SK-N-SH treated with all-trans-retinoic acid at 6 μM for 48 hours (cell line): ENCODE measurements at regions not wholly inside any gene's neighbourhood (a gene's known extent, or its start where the extent isn't known, plus 50 kb on each side); places are given as distances from the start of the nearest gene placed in this dataset.

Experiments used
- ATAC-seq: fragments of 200-7000 bp; cut with Tn5 transposase; 3 replicates; pipeline ENCODE4 v1.9.1; 2020; ENCODE audit warnings: mild to moderate bottlenecking, moderate library complexity
- ARNTL ChIP-seq: fragments of 450-650 bp; formaldehyde crosslinking; IDR thresholded peaks from 2 replicates; pipeline ENCODE4 v1.5.0; 2020; ENCODE audit warnings: low read depth, mild to moderate bottlenecking, moderate library complexity, borderline replicate concordance
- BACH2 ChIP-seq: fragments of 250-450 bp; sonication (Bioruptor Pico); IDR thresholded peaks from 2 replicates; pipeline ENCODE4 v1.9.0; 2021; ENCODE audit warnings: mild to moderate bottlenecking, borderline replicate concordance
- CREB5 ChIP-seq: fragments of 250-450 bp; sonication (Bioruptor Pico); IDR thresholded peaks from 2 replicates; pipeline ENCODE4 v1.5.1; 2020; ENCODE audit warnings: low read depth, mild to moderate bottlenecking, moderate library complexity
- CSDC2 ChIP-seq: fragments of 250-450 bp; sonication (Bioruptor Pico); IDR thresholded peaks from 2 replicates; pipeline ENCODE4 v1.5.0; 2020; ENCODE audit warnings: mild to moderate bottlenecking, moderate library complexity
- CSRNP3 ChIP-seq: fragments of 250-450 bp; sonication (Bioruptor Pico); IDR thresholded peaks from 2 replicates; pipeline ENCODE4 v1.5.1; 2021; ENCODE audit warnings: mild to moderate bottlenecking, moderate library complexity
- ESRRG ChIP-seq: fragments of 250-450 bp; sonication (Bioruptor Pico); IDR thresholded peaks from 2 replicates; pipeline ENCODE4 v1.6.1; 2021; ENCODE audit warnings: mild to moderate bottlenecking
- ISL1 ChIP-seq: fragments of 250-450 bp; sonication (Bioruptor Pico); IDR thresholded peaks from 2 replicates; pipeline ENCODE4 v2.1.2; 2022; ENCODE audit warnings: mild to moderate bottlenecking, moderate library complexity
- OSR1 ChIP-seq: fragments of 250-450 bp; sonication (Bioruptor Pico); IDR thresholded peaks from 2 replicates; pipeline ENCODE4 v1.8.0; 2022; ENCODE audit warnings: moderate library complexity, mild to moderate bottlenecking, inconsistent platforms
- PATZ1 ChIP-seq: fragments of 250-450 bp; sonication (Bioruptor Pico); IDR thresholded peaks from 2 replicates; pipeline ENCODE4 v1.8.0; 2020; ENCODE audit warnings: mild to moderate bottlenecking, moderate library complexity, borderline replicate concordance
- POU6F1 ChIP-seq: fragments of 250-450 bp; sonication (Bioruptor Pico); IDR thresholded peaks from 2 replicates; pipeline ENCODE4 v1.8.0; 2021; ENCODE audit warnings: low read depth, mild to moderate bottlenecking, moderate library complexity, borderline replicate concordance
- PPARA ChIP-seq: fragments of 250-450 bp; sonication (Bioruptor Pico); IDR thresholded peaks from 2 replicates; pipeline ENCODE4 v1.5.0; 2020; ENCODE audit warnings: mild to moderate bottlenecking, borderline replicate concordance
- RARB ChIP-seq: fragments of 250-450 bp; sonication (Bioruptor Pico); IDR thresholded peaks from 2 replicates; pipeline ENCODE4 v1.8.0; 2021; ENCODE audit warnings: mild to moderate bottlenecking, moderate library complexity
- SNAI2 ChIP-seq: fragments of 250-450 bp; sonication (Bioruptor Pico); IDR thresholded peaks from 2 replicates; pipeline ENCODE4 v1.5.0; 2020; ENCODE audit warnings: mild to moderate bottlenecking, moderate library complexity
- TCF4 ChIP-seq: fragments of 250-450 bp; sonication (Bioruptor Pico); IDR thresholded peaks from 2 replicates; pipeline ENCODE4 v1.8.0; 2021; ENCODE audit warnings: mild to moderate bottlenecking, moderate library complexity, borderline replicate concordance
- TOX ChIP-seq: fragments of 250-450 bp; sonication (Bioruptor Pico); IDR thresholded peaks from 2 replicates; pipeline ENCODE4 v1.8.0; 2021; ENCODE audit warnings: mild to moderate bottlenecking, moderate library complexity, borderline replicate concordance
- TSHZ2 ChIP-seq: fragments of 250-450 bp; sonication (Bioruptor Pico); IDR thresholded peaks from 2 replicates; pipeline ENCODE4 v1.5.0; 2020; ENCODE audit warnings: mild to moderate bottlenecking, moderate library complexity
- ZC3H10 ChIP-seq: fragments of 250-450 bp; sonication (Bioruptor Pico); IDR thresholded peaks from 2 replicates; pipeline ENCODE4 v1.5.1; 2021; ENCODE audit warnings: mild to moderate bottlenecking, moderate library complexity
- ZFP3 ChIP-seq: fragments of 250-450 bp; sonication (Bioruptor Pico); IDR thresholded peaks from 2 replicates; pipeline ENCODE4 v1.5.0; 2020; ENCODE audit warnings: mild to moderate bottlenecking, moderate library complexity
- ZFP30 ChIP-seq: fragments of 450-650 bp; formaldehyde crosslinking; IDR thresholded peaks from 2 replicates; pipeline ENCODE4 v1.5.0; 2022; ENCODE audit warnings: mild to moderate bottlenecking, moderate library complexity
- ZNF565 ChIP-seq: fragments of 450-650 bp; formaldehyde crosslinking; conservative IDR thresholded peaks from 2 replicates; pipeline ENCODE4 v1.5.0; 2020; ENCODE audit warnings: low read depth, mild to moderate bottlenecking, moderate library complexity
- ZNF70 ChIP-seq: fragments of 450-650 bp; formaldehyde crosslinking; IDR thresholded peaks from 2 replicates; pipeline ENCODE4 v1.5.0; 2020; ENCODE audit warnings: mild to moderate bottlenecking, moderate library complexity
- ZNF8 ChIP-seq: fragments of 450-650 bp; formaldehyde crosslinking; IDR thresholded peaks from 2 replicates; pipeline ENCODE4 v1.5.0; 2020; ENCODE audit warnings: mild to moderate bottlenecking, moderate library complexity

- ATAC-seq, result no peak
- no peak for TF ChIP-seq ZNF8
- no peak for TF ChIP-seq SNAI2 (CRISPR knock-in tag)
- TF ChIP-seq RARB, result no peak
- TF ChIP-seq CSRNP3 (CRISPR knock-in tag), result no peak
- TF ChIP-seq ZNF565 (CRISPR knock-in tag), result no peak
- no peak for TF ChIP-seq POU6F1 (CRISPR knock-in tag)
- TF ChIP-seq TOX (CRISPR knock-in tag), result no peak
- no peak for TF ChIP-seq OSR1 (CRISPR knock-in tag)
- TF ChIP-seq ZFP30 (CRISPR knock-in tag), result no peak
- TF ChIP-seq CREB5 (CRISPR knock-in tag), result no peak
- TF ChIP-seq BACH2 (CRISPR knock-in tag), result no peak
- TF ChIP-seq ARNTL (CRISPR knock-in tag), result no peak
- TF ChIP-seq ZNF70 (CRISPR knock-in tag), result no peak
- TF ChIP-seq PATZ1 (CRISPR knock-in tag), result no peak
- TF ChIP-seq ZFP3 (CRISPR knock-in tag), result no peak
- no peak for TF ChIP-seq ISL1 (CRISPR knock-in tag)
- no peak for TF ChIP-seq ZC3H10 (CRISPR knock-in tag)
- no peak for TF ChIP-seq CSDC2
These were observed 223.8 kb upstream of the PRICKLE2 start for GRCh38 chr3:64449026-64449425.

GRCh38 chr3:64445944-64446300 is 220.7 kb upstream of the PRICKLE2 start:
- ATAC-seq, result no peak
- TF ChIP-seq POU6F1 (CRISPR knock-in tag) (no peak), ZFP3 (CRISPR knock-in tag) (no peak), BACH2 (CRISPR knock-in tag) (no peak), PATZ1 (CRISPR knock-in tag) (no peak), TOX (CRISPR knock-in tag) (no peak), ZNF565 (CRISPR knock-in tag) (no peak), ZNF8 (no peak), OSR1 (CRISPR knock-in tag) (no peak), ARNTL (CRISPR knock-in tag) (no peak), ESRRG (CRISPR knock-in tag) (no peak), ZFP30 (CRISPR knock-in tag) (no peak), CSDC2 (no peak), TCF4 (no peak), TSHZ2 (no peak), CREB5 (CRISPR knock-in tag) (no peak), CSRNP3 (CRISPR knock-in tag) (no peak), PPARA (CRISPR knock-in tag) (no peak), ISL1 (CRISPR knock-in tag) (no peak), ZC3H10 (CRISPR knock-in tag) (no peak), RARB (no peak)
